H9 (cell line): ENCODE measurements at regions not wholly inside any gene's neighbourhood (a gene's known extent, or its start where the extent isn't known, plus 50 kb on each side); places are given as distances from the start of the nearest gene placed in this dataset.

Experiments
- DNase-seq: peaks from one replicate; pipeline ENCODE4 v3.0.0-alpha.2; 2017
- H2AFZ ChIP-seq: one replicate; pipeline ENCODE4 v1.6.1; 2013; ENCODE audit warnings: mild to moderate bottlenecking, low read length, control low read depth, moderate library complexity
- H2AK5ac ChIP-seq: 2 replicates; pipeline ENCODE4 v1.6.1; 2013; ENCODE audit warnings: low read length, control low read depth, mixed read lengths; ENCODE audit not compliant: insufficient read length
- H2BK120ac ChIP-seq: one replicate; pipeline ENCODE4 v1.6.1; 2013; ENCODE audit warnings: low read depth, mild to moderate bottlenecking, low read length, control low read depth, inconsistent platforms; ENCODE audit not compliant: poor library complexity, severe bottlenecking
- H2BK12ac ChIP-seq: 2 replicates; pipeline ENCODE4 v1.6.1; 2013; ENCODE audit warnings: low read length, control low read depth, mixed read lengths, low read depth; ENCODE audit not compliant: insufficient read length
- H2BK15ac ChIP-seq: 2 replicates; pipeline ENCODE4 v1.6.1; 2013; ENCODE audit warnings: low read depth, low read length, control low read depth
- H2BK20ac ChIP-seq: one replicate; pipeline ENCODE4 v1.6.1; 2013; ENCODE audit warnings: low read depth, mild to moderate bottlenecking, low read length, control low read depth, inconsistent platforms; ENCODE audit not compliant: poor library complexity, severe bottlenecking
- H2BK5ac ChIP-seq: 2 replicates; pipeline ENCODE4 v1.6.1; 2013; ENCODE audit warnings: low read length, control low read depth, mixed read lengths; ENCODE audit not compliant: insufficient read length
- H3K14ac ChIP-seq: 2 replicates; pipeline ENCODE4 v1.6.1; 2013; ENCODE audit warnings: low read length, control low read depth; ENCODE audit not compliant: insufficient read depth
- H3K18ac ChIP-seq: 2 replicates; pipeline ENCODE4 v1.6.1; 2013; ENCODE audit warnings: low read depth, mild to moderate bottlenecking, mixed read lengths, low read length, control low read depth; ENCODE audit not compliant: insufficient read length
- H3K23ac ChIP-seq: 2 replicates; pipeline ENCODE4 v1.6.1; 2013; ENCODE audit warnings: low read length, control low read depth, mixed read lengths, low read depth; ENCODE audit not compliant: insufficient read length
- H3K23me2 ChIP-seq: 2 replicates; pipeline ENCODE4 v1.6.1; 2013; ENCODE audit warnings: low read depth, mild to moderate bottlenecking, mixed read lengths, low read length, control low read depth; ENCODE audit not compliant: insufficient read length, poor library complexity, severe bottlenecking
- H3K27ac ChIP-seq: 2 replicates; pipeline ENCODE4 v1.5.1; 2013; ENCODE audit warnings: low read length, control low read depth, mixed read lengths, low read depth; ENCODE audit not compliant: insufficient read length
- H3K27me3 ChIP-seq: 2 replicates; pipeline ENCODE4 v1.6.1; 2013; ENCODE audit warnings: low read length, control low read depth, inconsistent platforms; ENCODE audit not compliant: insufficient read depth
- H3K4ac ChIP-seq: 2 replicates; pipeline ENCODE4 v1.6.1; 2013; ENCODE audit warnings: low read depth, mild to moderate bottlenecking, control low read depth, inconsistent platforms, low read length, moderate library complexity
- H3K4me1 ChIP-seq: 2 replicates; pipeline ENCODE4 v1.6.1; 2013; ENCODE audit warnings: low read length, control low read depth, inconsistent platforms; ENCODE audit not compliant: insufficient read depth
- H3K4me2 ChIP-seq: 2 replicates; pipeline ENCODE4 v1.6.1; 2013; ENCODE audit warnings: low read length, control low read depth, mixed read lengths; ENCODE audit not compliant: insufficient read length, insufficient read depth
- H3K56ac ChIP-seq: 2 replicates; pipeline ENCODE4 v1.6.1; 2013; ENCODE audit warnings: low read depth, mild to moderate bottlenecking, mixed read lengths, low read length, control low read depth; ENCODE audit not compliant: insufficient read length
- H3K79me1 ChIP-seq: 2 replicates; pipeline ENCODE4 v1.6.1; 2013; ENCODE audit warnings: low read depth, mild to moderate bottlenecking, moderate library complexity, low read length, control low read depth, inconsistent platforms; ENCODE audit not compliant: insufficient read depth, poor library complexity, severe bottlenecking
- H3K79me2 ChIP-seq: 2 replicates; pipeline ENCODE4 v1.6.1; 2013; ENCODE audit warnings: low read length, control low read depth, inconsistent platforms; ENCODE audit not compliant: insufficient read depth
- H3K9ac ChIP-seq: 2 replicates; pipeline ENCODE4 v1.6.1; 2013; ENCODE audit warnings: low read length, control low read depth, mixed read lengths; ENCODE audit not compliant: insufficient read length; ENCODE audit errors: extremely low read depth
- H3K9me3 ChIP-seq: one replicate; pipeline ENCODE4 v1.6.1; 2013; ENCODE audit warnings: low read depth, low read length, inconsistent platforms; ENCODE audit not compliant: control insufficient read depth
- H3T11ph ChIP-seq: one replicate; pipeline ENCODE4 v1.6.1; 2013; ENCODE audit warnings: mild to moderate bottlenecking, low read length, control low read depth, inconsistent platforms
- H4K20me1 ChIP-seq: one replicate; pipeline ENCODE4 v1.6.1; 2013; ENCODE audit not compliant: control insufficient read depth, insufficient read length, insufficient read depth
- H4K5ac ChIP-seq: 2 replicates; pipeline ENCODE4 v1.6.1; 2013; ENCODE audit warnings: low read depth, mild to moderate bottlenecking, mixed read lengths, low read length, control low read depth; ENCODE audit not compliant: insufficient read length
- H4K8ac ChIP-seq: replicated peaks from 2 replicates; pipeline ENCODE4 v1.6.1; 2013; ENCODE audit warnings: low read length, control low read depth, mixed read lengths, low read depth; ENCODE audit not compliant: insufficient read length
- H4K91ac ChIP-seq: 2 replicates; pipeline ENCODE4 v1.6.1; 2013; ENCODE audit warnings: low read depth, mild to moderate bottlenecking, moderate library complexity, mixed read lengths, low read length, control low read depth; ENCODE audit not compliant: insufficient read length
- H3K27ac Mint-ChIP-seq, 3 experiments: 2 replicates in 2 of 3; 3 replicates in 1 of 3; pipeline ENCODE4 v1.8.0; 2020 to 2021; ENCODE audit warnings: mixed read lengths in 3 of 3, mild to moderate bottlenecking in 1 of 3, moderate library complexity in 1 of 3
- H3K27me3 Mint-ChIP-seq: 2 replicates; pipeline ENCODE4 v1.8.0; 2021; ENCODE audit warnings: low read depth, mild to moderate bottlenecking, moderate library complexity, mixed read lengths
- H3K36me3 Mint-ChIP-seq, 3 experiments: 2 replicates in 2 of 3; 3 replicates in 1 of 3; pipeline ENCODE4 v1.8.0; 2020 to 2021; ENCODE audit warnings: low read depth in 3 of 3, mixed read lengths in 3 of 3; ENCODE audit not compliant: insufficient read depth in 1 of 3
- H3K4me1 Mint-ChIP-seq, 2 experiments: 2 replicates each; pipeline ENCODE4 v1.8.0; 2020; ENCODE audit warnings: mixed read lengths in 2 of 2
- H3K4me3 Mint-ChIP-seq, 2 experiments: 2 replicates in 1 of 2; 3 replicates in 1 of 2; pipeline ENCODE4 v1.8.0; 2020 to 2021; ENCODE audit warnings: mild to moderate bottlenecking in 2 of 2, mixed read lengths in 2 of 2, moderate library complexity in 1 of 2
- H3K9me3 Mint-ChIP-seq, 2 experiments: 2 replicates in 1 of 2; 3 replicates in 1 of 2; pipeline ENCODE4 v1.8.0; 2020; ENCODE audit warnings: mild to moderate bottlenecking in 2 of 2, mixed read lengths in 2 of 2, moderate library complexity in 1 of 2
- WGBS: extraction: QIAGEN DNeasy Blood & Tissue Kit; methylation state at CpG from one replicate; pipeline ENCODE4 v1.1.7; 2013; ENCODE audit warnings: missing lambda C conversion rate, low lambda C conversion rate, mixed read lengths; ENCODE audit not compliant: insufficient read length; ENCODE audit errors: extremely low coverage; 5-methylcytosine and 5-hydroxymethylcytosine counted together
- TF ChIP-seq, protein P1 (sequence below): fragments of 200-600 bp; sonication (generic); conservative IDR thresholded peaks from 3 replicates; pipeline ENCODE4 v1.8.0; 2021; ENCODE audit warnings: antibody characterized with exemption, mild to moderate bottlenecking

DNA sequence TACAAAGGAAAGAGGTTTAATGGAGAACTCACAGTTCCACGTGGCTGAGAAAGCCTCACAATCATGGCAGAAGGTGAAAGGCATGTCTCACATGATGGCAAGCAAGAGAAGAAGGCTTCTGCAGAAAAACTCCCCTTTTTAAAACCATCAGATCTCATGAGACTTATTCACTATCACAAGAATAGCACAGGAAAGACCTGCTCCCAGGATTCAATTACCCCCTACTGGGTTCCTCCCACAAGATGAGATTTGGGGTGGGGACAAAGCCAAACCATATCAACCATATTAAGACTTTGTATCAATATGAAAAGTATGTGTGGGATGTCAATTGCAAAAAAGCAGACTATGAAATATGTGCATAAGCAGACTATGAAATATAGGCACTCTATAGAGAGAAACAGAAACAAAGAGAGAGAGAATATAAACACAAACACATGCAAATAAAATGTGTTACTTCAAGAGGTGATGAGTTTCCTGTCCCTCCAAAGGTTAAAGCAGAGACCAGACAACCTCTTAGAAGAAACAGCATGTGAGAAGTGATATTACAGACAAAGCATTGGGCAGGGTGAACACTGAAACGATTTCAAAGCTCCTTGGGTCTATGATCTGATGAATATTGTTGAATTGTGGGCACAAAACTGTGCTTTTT, 151.2 kb upstream of the KRR1 start:
- WGBS: no CpG with 5 or more reads among the region's 2 CpGs
- no peak overlapping the region for H3K14ac ChIP-seq
- H3K4me1 ChIP-seq: no peaks in the 10 kb centered on the region; the same call in 1 of the 2 replicates

More for the DNA sequence above, 151.2 kb upstream of the KRR1 start:
- no peak overlapping the region for H2BK120ac ChIP-seq
- H2AFZ ChIP-seq: no peak overlapping the region
- H3K27ac ChIP-seq: no peak overlapping the region
- TF ChIP-seq, protein P1, sequence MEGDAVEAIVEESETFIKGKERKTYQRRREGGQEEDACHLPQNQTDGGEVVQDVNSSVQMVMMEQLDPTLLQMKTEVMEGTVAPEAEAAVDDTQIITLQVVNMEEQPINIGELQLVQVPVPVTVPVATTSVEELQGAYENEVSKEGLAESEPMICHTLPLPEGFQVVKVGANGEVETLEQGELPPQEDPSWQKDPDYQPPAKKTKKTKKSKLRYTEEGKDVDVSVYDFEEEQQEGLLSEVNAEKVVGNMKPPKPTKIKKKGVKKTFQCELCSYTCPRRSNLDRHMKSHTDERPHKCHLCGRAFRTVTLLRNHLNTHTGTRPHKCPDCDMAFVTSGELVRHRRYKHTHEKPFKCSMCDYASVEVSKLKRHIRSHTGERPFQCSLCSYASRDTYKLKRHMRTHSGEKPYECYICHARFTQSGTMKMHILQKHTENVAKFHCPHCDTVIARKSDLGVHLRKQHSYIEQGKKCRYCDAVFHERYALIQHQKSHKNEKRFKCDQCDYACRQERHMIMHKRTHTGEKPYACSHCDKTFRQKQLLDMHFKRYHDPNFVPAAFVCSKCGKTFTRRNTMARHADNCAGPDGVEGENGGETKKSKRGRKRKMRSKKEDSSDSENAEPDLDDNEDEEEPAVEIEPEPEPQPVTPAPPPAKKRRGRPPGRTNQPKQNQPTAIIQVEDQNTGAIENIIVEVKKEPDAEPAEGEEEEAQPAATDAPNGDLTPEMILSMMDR: no peak
- Mint-ChIP-seq H3K9me3 (no peaks in the 10 kb centered on the region), H3K27ac (no peak overlapping the region), H3K27me3 (no peaks in the 10 kb centered on the region), H3K4me1 (peaks cover 20 to 21% of the 10 kb centered on the region in 2 experiments), H3K4me3 (no peak overlapping the region), H3K36me3 (no peaks in the 10 kb centered on the region)
- H3K9me3 ChIP-seq: no peaks in the 10 kb centered on the region
- H3K27me3 ChIP-seq: no peaks in the 10 kb centered on the region
- H3K18ac ChIP-seq: no peak overlapping the region
- no peaks in the 10 kb centered on the region for H3K79me1 ChIP-seq
- no peak overlapping the region for H2BK12ac ChIP-seq
- H3T11ph ChIP-seq: no peak overlapping the region
- H3K9ac ChIP-seq: no peak overlapping the region
- H3K23ac ChIP-seq: no peak overlapping the region
- H4K20me1 ChIP-seq: no peaks in the 10 kb centered on the region
- H2BK20ac ChIP-seq: no peak overlapping the region
- H4K5ac ChIP-seq: no peak overlapping the region
- H2BK15ac ChIP-seq: no peak overlapping the region
- no peak overlapping the region for H4K8ac ChIP-seq
- no peak overlapping the region for H4K91ac ChIP-seq
- no peak for DNase-seq
- no peak overlapping the region for H3K56ac ChIP-seq
- H2AK5ac ChIP-seq: no peak overlapping the region
- no peak overlapping the region for H2BK5ac ChIP-seq
- no peaks in the 10 kb centered on the region for H3K79me2 ChIP-seq
- no peak overlapping the region for H3K4ac ChIP-seq
- H3K23me2 ChIP-seq: no peaks in the 10 kb centered on the region
- no peak overlapping the region for H3K4me2 ChIP-seq
